HG03095 (cell line): ENCODE measurements at regions not wholly inside any gene's neighbourhood (a gene's known extent, or its start where the extent isn't known, plus 50 kb on each side); places are given as distances from the start of the nearest gene placed in this dataset.

Source experiments
- ATAC-seq: cut with Tn5 transposase; IDR thresholded peaks from one replicate; pipeline ENCODE4 v1.9.1; 2021; ENCODE audit warnings: moderate library complexity; ENCODE audit not compliant: unreplicated experiment

DNA sequence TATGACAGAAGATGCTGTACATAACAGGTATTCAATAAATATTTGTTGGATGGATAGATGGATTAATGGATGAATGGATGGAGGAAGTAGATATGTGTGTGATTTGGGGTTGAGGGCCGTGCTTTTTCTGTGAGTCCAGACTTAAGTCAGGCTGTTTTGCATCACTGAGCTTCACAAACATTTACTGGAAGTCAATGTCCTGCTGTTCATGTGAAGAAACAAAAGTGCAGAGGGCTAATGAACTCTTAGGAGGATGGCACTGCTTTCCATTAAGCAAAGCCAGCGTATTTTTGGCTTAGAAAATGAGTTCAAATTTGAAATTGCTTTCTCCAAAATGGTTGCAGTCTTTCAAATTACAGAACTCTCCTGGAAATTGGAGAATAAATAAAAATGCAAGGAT is 260.6 kb upstream of the SASH1 start:
- no peak for ATAC-seq

DNA sequence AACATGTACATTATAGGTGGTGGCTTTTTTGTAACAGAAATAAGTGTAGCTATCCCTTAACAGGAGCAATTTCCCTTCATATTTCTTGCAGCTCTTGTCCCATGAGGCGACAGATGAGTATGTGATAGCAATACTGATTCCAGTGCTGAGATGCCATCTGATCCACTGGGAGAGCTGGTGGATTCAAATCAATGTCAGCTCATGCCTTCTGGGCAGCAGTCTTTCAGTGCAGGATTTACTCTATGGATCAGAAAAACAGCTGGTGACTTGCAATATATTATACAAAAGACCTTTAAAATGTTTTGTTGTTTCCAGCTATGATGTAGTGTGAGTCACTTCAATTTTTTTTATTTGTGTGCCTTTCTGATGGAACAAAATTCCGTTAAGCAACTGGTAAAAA is 259.9 kb upstream of the SASH1 start:
- ATAC-seq, result no peak

DNA sequence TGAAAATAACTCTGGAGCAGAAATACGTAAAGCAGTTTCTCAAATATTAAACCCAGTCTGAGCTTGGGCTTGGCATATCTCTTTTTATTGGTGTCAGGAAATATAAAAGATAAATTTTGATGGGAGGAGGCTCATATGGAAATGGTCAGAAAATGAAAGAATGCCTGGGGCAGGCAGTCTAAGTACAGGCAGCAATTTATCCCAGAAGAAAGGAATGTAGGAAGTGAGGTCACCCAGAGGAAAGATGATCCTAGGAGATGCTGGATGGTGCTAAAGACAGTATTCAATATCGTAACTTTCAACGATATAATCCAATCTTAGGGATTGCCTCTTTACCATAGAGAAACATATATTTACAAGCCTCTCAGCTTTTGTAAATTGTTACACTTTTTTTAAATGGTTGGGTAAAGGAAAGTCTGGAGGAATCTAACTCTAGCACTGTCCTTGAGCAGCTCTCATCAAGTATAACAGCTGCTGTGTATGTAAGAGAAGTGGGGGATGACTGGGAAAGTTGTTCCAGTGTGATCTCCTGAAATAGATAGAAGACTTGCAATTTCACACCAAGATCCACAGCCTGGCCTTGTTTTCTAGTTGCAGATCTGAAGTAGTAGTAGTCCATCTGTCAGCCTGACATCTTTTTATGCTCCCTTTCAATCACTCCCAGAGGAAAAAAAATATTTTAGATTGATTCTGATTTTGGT is 256.9 kb upstream of the SASH1 start:
- ATAC-seq, result no peak

DNA sequence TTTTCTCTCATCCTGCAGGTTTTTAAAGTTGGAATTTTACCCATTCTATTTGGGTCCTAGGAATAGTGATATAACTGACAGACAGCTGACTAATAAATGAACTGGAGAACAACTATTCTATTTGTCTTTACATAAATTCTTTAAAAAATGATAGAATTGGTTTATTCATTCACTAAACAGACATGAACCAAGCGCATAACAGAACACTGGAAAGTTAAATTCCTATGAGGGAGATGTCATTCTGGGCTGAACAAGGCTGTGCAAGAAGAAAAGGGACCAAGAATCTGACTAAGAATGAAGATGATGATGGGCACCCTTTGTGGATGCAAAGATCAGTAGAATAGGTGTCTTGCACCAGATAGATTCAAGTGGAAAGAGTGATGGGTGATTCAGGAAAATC is 256.3 kb upstream of the SASH1 start:
- no peak for ATAC-seq

DNA sequence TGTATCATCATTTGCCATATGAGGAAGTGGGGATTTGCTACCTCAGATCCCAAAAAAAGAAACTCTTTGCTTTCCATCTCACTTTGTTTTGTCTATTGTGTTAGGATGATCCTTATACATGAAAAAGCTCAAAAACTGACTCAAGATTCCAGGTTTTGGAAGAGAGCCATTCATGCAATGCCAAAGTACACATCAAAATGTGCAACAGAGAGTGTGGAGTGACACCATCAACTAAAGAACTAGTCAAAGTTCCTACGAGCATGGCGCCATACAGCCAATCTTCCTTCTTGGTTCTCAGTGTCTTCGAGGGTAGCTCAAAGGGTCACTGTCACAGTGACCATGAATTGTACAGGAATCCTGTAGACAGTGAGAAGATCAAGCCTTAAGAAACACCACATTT is 255.8 kb upstream of the SASH1 start:
- no peak for ATAC-seq

DNA sequence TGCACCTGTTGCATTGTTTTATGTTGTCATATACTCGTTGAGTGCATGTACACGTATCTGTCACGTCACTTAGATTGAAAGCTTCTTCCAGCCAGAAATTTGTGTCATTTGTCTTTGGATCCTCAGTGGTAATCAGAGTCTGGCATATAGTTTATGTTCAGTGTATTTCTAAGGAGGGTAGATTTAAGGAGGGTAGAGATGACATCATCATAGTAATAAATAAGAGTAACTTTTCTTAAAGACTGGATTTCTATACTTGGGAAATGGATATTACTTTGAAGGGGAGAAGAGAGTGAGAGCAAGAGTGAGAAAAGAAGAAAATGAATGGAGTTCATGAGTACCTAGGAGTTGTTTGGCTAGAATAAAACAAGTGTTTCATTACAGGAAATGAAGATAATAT is 255.0 kb upstream of the SASH1 start:
- no peak for ATAC-seq

DNA sequence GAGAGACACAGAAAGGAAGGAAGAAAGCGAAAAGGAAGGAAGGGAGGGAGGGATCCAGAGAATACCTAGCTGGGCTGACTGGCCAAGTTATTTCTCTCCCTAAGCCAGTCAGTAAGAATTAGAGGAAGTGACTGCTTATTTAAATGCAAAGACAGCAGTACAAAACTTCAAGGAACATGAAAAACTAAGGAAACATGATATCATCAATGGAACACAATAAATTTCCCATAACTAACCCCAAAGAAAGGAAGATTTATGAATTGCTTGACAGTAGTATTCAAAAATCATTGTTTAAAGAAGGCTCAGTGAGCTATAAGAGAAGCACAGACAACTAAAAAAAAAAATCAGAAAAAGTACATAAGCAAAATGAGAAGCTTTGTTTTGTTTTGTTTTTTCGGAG is 252.3 kb upstream of the SASH1 start:
- no peak for ATAC-seq

DNA sequence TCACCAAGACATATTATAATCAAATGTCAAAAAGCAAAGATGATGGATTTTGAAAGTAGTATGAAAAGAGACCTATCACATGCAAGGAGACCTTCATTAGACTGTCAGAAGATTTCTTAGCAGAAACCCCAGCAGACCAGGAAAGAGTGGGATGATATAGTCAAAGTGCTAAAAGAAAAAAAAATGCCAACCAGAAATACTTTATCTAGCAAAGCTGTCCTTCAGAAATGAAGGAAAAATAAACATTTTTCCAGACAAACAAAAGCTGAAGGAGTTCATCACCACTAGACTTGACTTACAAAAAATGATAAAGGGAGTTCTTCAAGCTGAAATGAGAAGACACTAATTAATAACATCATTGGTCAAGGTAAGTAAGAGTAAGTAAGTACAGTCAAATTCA is 251.2 kb upstream of the SASH1 start:
- ATAC-seq, result no peak

DNA sequence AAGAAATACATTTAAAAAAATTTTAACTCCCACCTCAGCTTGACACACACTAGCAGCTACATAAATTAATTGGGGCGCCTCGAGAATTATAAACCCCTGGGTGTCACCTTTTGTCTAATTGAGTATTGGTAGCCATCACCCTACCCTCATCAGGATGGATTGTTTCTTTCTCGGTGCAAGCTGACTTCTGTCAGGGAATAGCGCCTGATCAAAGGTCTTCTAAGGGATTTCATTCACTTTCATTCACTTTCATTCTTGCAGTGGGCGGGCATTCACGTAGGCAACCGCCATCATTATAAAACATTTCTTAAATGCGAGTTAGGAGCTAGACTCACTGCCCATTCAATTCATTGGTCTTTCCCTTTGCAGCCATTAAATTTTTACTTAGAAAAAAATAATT is 239.2 kb upstream of the SASH1 start:
- ATAC-seq, result no peak

DNA sequence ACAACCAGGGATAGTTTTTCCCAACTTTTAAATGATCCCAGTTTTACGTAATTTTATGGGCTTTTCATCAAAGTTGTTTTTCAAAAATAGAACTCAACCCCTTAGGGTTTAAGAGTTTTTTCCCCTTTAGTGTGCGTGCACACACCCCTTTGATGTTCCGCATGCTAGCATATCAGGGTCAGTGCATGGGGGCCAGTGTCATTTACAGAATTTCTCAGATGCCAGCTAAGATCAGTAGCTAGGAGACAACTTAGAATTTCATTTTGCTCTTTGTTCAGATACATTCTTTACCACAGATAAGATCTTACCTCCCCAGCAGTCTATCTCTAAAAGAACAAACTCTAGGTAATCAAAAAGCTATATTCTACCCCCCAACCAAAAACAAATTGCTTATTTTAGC is 238.5 kb upstream of the SASH1 start:
- ATAC-seq, result no peak

DNA sequence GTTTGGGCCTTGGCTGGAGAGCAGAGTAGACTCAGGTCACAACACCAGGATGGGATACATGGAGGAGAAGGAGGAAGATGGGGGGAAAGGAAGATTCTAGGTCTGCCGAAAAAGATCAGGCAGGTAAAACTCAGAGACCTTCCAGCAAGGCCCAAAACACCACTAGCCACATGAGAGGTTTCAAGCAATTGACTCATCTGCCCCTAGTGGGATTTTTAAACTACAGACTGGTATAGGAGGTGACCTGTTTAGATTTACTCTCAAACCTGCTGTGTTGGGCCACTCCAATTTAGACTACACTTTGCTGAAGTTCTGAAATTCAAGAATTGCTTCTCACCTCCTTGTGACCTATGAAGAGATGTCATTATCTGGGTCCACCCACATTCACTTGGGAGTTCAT is 236.9 kb upstream of the SASH1 start:
- no peak for ATAC-seq

DNA sequence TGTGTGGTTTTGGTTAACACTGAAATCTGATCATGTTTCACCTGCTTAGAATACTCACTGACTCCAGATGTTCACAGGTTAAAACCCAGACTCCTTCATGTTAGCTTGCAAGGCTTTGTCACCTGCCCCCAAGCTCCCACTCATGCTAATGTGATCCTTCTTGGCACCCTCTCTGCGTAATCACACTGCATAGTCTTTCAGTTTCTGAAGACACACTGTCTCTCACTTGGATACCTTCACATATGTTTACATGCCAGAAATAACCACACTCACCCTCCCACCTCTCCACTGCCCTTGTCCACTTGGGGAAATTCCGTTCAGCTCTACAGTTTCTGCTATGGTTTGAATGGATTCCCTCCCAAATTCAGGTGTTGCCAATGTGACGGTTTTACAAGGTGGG is 234.7 kb upstream of the SASH1 start:
- no peak for ATAC-seq

DNA sequence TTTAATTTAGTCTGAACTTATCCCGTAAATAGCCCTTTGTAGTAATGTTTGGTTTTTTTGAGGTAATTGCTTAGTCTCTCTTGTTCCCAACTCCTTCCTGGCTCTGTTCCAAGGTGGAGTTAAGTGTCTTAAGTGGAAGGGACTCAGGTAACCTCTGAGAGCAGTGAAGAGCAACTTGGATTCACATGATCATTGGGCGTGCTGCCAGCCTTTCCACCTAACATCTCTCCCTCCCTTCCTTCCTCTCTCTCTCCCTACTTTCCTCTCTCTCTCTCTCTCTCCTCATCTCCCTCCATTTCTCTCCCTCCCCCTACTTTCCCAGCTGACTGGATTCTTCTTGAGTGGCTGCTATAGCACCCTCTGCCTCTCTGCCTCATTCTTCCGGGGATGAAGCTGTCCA is 232.9 kb upstream of the SASH1 start:
- ATAC-seq, result no peak

DNA sequence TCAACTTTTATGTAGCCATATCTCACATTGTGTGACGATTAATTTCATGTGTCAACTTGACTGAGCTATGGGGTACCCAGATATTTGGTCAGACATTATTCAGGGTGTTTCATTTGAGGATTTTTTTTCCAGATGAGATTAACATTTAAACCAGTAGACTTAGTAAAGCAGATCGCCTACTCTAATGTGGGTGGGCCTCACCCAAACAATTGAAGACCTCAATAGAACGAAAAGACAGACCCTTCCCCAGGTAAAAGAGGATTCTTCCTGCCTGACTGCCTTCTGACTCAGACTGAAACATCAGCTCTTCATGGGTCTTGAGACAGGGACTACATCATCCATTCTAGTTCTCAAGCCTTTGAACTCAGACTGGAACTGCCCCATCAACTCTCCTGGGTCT is 231.7 kb upstream of the SASH1 start:
- no peak for ATAC-seq

DNA sequence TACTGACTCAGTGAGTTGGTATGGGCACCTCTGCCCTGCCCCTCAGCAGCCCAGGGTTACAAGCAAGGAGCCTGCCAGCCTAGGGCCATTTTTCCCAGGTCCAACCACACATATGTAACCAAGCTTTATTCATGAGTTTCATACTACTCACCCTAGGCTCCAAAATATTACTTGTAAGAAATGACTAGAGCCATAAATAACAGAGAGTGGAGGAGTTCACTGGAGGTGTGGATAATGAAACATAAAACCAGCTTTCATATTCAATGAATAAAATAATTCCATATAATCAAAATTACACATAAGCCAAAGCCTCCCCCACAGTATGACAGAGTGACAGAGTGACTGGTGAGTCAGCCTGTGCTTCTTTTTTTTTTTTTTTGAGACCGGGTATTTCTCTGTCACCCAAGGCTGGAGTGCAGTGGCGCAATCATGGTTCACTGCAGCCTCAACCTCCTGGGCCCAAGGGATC is 229.8 kb upstream of the SASH1 start:
- no peak for ATAC-seq

DNA sequence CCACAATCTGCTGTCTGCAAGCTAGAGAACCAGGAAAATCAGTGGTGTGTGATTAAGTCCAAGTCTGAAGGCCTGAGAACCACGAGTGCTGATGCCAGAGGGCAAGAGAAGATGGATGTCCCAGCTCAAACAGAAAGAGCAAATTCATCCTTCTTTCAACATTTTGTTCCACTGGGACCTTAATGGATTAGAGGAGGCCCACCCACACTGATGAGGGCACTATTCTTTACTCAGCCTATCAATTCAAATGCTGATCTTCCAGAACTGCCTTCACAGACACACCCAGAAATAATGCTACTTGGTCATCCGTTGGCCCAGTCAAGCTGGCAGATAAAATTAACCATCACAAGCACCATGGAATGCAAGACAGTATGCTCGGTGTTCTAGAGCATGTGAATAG is 226.6 kb upstream of the SASH1 start:
- ATAC-seq, result no peak

DNA sequence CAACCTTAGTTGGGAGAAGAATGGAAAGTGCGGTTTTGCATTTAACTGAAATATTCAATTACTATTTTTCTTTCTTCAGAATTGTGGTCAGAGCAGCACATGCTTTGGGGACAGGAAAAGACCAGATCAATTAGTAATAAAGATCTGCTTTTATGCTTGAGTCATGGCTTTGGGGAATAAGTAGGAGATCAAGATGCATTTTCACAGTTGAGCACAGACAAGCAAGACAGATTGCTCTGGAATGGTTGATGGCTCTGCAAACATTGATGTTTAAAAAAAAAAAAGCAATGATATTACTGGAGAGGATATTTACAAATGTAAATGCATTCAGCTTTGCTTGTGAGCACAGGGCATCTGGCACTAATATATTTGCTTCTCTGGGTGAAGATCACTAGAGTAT is 224.4 kb upstream of the SASH1 start:
- ATAC-seq, result no peak

DNA sequence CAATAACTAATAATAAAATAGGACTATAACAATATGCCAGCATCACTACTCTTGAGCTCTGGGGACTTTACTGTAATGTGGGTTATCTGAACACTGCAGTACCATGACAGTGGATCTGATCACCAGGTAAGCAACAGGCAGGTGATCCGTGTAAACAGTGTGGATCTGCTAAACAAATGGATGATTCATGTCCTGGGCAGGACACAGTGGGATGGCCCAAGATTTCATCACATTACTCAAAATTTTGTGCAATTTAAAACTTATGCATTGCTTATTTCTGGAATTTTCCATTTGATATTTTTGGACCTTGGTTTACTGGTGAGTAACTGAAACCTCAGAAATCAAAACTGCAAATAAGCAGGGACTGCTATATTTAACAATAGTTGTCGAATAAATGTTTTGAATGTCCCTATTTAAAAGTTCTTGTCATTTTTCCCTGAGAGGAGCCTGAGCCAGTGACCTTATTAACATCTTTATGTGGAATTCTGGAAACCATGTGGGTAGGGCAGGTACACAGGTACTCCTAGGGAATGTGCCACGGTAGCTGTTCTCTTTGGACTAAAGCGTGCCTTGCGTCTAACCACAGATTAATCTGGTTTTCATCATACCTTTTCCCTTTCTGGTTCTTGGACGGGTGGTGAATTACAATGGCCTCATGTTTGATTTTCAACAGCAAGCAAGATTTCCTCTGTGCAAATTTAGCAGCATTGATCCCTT is 214.5 kb upstream of the SASH1 start:
- no peak for ATAC-seq

DNA sequence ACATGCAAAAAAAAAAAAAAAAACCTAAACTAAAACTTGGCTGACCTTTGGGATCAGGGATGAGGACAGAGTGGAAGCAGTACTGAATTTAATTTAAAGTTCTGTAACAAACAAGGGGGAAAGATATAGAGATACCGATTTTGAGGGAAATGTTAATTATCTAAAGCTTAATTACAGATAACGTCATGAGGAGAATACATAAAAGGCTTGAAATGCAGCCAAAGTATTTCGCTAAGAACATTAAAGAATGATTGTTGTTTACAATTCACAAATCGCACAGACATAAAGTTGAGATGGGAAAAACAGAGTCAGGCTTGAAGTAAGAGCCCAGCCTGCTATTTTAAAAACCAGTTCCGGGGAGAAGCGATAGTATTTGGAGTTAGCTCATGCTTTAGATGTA is 208.0 kb upstream of the SASH1 start:
- ATAC-seq, result no peak

DNA sequence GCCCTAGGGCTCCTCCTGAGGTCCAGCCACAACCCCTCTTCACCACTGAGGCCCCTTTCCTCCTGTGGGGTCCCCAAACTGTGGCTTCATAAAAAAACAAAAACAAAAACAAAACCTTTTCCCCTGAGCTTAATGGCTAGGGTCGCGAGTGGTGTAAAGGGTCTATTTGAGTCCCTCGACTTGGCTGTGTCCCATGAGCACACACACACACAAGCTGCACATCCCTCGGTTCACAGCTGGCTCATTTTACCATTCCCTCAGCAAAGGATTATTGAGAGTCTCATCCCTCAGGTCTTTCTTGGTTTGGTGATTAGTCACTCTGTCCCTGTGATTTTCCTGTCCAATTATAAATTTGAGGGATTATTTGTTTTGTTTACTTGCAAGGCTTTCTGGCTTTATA is 206.1 kb upstream of the SASH1 start:
- no peak for ATAC-seq

DNA sequence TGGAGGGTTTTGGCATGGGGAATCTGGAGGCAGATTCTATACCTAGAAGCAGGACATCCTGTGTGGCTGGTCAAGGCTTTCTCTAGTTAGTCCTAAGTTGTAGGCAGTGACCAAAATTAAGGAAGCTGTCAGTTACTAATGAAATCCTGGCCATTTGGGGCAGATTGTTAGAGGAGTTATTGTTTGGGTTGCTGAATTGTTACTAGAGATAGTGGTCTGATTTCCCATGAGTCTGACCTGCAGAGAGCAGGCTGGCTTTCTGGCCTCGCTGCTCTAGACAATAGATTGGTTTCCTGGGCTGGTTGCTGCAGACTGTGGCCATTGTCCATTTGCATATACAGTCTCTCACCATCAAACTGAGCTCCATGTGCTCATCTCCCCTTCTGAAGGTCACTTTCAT is 205.0 kb upstream of the SASH1 start:
- ATAC-seq, result no peak

DNA sequence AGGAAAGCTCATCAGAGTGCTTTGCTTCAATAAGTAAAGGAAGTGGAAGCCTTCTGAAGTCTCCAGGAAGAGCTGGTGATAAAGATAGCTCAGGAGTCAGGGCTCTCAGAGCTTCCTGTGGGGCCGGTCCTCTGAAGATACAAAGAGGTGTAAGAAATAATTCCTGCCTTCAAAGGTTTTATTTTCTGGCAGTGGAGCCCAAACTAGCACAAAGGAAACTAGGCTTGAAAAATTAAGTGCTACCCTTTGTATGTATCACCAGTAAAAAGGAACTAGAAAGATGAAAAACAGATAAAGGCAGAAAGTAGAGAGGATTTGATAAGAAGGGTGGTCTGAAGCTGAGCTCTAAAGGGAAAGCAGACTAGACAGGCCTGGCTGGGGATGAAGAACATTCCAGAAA is 204.1 kb upstream of the SASH1 start:
- no peak for ATAC-seq
